ENCODE measurements at regions not wholly inside any gene's neighbourhood (a gene's known extent, or its start where the extent isn't known, plus 50 kb on each side); places are given as distances from the start of the nearest gene placed in this dataset.

DNA sequence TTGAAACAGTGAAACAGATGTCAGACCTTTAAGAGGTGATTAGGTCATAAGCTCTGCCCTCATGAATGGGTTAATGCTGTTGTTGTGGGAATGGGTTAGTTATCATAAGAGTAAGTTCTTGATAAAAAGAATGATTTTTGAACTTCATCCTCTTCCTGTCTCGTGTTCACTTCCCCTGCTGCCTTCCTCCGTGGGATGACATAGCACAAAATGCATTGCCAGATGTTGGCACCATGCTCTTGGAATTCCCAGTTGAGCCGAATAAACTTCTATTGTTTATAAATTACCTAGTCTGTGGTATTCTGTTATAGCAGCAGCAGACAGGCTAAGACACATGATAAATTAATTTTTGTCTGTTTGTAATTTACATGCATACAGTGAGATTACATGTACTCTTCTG lies 112.0 kb upstream of the LRRC7 start:
- H3K4me3 ChIP-seq (ENCODE audit: low read depth, low read length): no peak overlapping the region
- TF ChIP-seq, protein P1, sequence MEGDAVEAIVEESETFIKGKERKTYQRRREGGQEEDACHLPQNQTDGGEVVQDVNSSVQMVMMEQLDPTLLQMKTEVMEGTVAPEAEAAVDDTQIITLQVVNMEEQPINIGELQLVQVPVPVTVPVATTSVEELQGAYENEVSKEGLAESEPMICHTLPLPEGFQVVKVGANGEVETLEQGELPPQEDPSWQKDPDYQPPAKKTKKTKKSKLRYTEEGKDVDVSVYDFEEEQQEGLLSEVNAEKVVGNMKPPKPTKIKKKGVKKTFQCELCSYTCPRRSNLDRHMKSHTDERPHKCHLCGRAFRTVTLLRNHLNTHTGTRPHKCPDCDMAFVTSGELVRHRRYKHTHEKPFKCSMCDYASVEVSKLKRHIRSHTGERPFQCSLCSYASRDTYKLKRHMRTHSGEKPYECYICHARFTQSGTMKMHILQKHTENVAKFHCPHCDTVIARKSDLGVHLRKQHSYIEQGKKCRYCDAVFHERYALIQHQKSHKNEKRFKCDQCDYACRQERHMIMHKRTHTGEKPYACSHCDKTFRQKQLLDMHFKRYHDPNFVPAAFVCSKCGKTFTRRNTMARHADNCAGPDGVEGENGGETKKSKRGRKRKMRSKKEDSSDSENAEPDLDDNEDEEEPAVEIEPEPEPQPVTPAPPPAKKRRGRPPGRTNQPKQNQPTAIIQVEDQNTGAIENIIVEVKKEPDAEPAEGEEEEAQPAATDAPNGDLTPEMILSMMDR (IDR thresholded peaks at IDR 0.05; ENCODE audit: low read depth, low read length): no peak

DNA sequence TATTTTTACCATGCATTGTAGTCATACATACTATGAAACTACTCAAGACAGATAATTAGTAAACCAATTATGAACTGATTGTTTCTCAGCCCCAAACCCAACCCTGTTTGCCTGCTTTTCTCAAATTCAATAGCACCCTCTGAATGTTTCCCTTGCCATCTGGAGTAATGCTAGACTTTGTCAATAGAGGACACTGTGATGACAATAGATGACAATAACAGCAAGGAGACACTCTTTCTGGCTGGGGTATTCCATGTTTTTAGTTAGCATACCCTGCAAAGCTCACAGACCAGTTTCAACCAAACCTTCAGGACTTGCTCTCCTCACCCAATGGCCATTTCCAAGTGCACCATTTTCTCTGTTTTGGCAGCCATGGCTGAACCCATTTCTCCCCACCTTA lies 108.5 kb upstream of the LRRC7 start:
- TF ChIP-seq, protein P1 (IDR thresholded peaks at IDR 0.05; ENCODE audit: low read depth, low read length): no peak
- no peak overlapping the region for H3K4me3 ChIP-seq (ENCODE audit: low read depth, low read length)

DNA sequence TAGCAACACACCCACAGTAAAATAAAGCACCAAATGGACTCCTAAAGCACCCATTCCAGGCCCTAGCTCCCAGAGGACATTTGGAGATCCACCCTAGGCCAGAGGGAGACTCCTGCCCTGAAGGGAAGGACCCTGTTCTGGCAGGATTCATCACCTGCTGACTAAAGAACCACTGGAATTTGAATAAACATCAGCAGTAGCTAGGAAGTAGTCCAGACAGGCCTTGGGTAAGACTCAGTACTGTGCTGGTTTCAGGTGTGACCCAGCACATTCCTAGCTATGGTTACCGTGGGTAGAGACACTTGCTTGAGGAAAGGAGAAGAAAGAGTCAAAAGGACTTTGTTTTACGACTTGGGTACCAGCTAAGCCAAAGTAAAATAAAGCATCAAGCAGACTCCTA lies 92.7 kb upstream of the LRRC7 start:
- TF ChIP-seq, protein P1 (IDR thresholded peaks at IDR 0.05; ENCODE audit: low read depth, low read length): no peak
- H3K4me3 ChIP-seq (ENCODE audit: low read depth, low read length): no peak overlapping the region

DNA sequence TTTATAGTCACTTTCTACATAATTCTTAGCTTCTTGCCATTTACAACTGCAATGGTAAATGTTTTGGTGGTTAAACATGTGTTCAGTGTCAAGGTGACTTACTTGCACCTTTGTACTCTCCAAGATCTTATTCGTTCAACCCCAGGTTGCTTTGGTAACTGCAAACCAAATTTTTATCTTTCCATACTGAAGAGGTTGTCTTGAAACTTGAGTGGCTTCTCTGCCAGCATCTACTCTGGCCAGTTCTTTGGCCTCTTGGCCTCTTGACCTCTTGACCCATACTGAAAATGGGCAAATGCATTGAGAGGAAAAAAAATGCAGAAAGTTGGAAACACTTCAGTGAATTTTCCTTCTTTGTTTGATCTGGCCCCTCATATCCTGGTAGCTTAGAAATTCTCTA lies 88.0 kb upstream of the LRRC7 start:
- TF ChIP-seq, protein P1 (IDR thresholded peaks at IDR 0.05; ENCODE audit: low read depth, low read length): no peak
- no peak overlapping the region for H3K4me3 ChIP-seq (ENCODE audit: low read depth, low read length)

DNA sequence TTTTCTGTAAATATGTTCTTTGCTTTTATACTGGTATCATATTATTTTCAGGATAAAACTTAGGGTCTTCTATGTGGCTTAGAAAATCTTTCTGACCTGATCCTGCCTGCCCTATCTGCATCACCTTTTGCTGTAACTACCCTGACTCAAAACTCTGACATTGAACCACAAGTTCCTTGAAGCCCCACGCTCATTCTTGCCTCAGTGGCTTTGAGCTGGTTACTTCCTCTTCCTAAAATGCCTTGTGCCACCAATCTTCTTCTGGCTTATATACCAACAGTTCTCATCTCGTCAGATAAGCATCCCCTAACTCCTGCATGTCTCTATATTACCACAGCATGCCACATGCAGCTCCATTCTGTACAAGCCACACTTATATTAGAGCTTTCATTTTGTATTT lies 84.5 kb upstream of the LRRC7 start:
- no peak overlapping the region for H3K4me3 ChIP-seq (ENCODE audit: low read depth, low read length)
- TF ChIP-seq, protein P1 (IDR thresholded peaks at IDR 0.05; ENCODE audit: low read depth, low read length): no peak

DNA sequence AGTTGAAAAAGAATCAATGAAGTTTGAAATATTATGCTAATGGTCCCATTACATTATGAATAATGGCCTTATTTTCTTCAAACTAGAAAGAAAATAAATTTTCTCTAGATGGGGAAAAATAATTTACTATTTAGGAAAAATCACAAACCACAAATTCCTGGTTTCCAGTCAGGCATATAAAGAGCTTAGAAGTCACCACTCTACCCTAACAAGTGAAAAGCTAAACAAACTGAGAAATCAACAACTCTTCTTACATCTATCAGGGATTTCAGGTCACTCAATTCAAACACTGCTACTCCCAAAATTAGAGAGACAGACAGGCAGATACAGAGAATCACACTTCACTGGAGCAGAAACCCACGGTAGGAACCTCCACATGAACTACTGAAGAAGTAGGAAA lies 82.1 kb upstream of the LRRC7 start:
- H3K4me3 ChIP-seq (ENCODE audit: low read depth, low read length): no peak overlapping the region
- TF ChIP-seq, protein P1 (IDR thresholded peaks at IDR 0.05; ENCODE audit: low read depth, low read length): no peak

DNA sequence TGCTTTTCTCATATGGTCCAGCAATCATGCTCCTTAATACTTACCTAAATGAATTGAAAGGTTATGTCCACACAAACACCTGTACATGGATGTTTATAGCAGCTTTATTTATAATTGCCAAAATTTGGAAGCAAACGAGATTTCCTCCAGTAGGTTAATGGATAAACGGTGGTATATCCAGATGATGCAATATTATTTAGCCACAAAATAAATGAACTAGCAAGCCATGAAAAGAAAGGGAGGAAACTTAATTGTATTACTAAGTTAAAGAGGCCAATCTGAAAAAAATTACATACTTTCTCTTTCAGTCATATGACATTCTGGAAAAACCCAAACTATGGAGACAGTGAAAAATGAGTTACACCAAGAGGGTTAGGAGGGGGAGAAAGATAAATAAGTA lies 76.3 kb upstream of the LRRC7 start:
- TF ChIP-seq, protein P1 (IDR thresholded peaks at IDR 0.05; ENCODE audit: low read depth, low read length): no peak
- no peak overlapping the region for H3K4me3 ChIP-seq (ENCODE audit: low read depth, low read length)

Data from WI38 (cell line).